CD14-positive monocyte (primary cell): ENCODE measurements at regions not wholly inside any gene's neighbourhood (a gene's known extent, or its start where the extent isn't known, plus 50 kb on each side); places are given as distances from the start of the nearest gene placed in this dataset.
A peak's percentile ranks its signal among the peaks of the same experiment; 100 is the strongest.

Source experiments
- DNase-seq, 3 donors: peaks; one replicate each; pipeline ENCODE4 v3.0.0-alpha.2; 2011 to 2022
- H2AFZ ChIP-seq: 2 replicates; pipeline ENCODE4 v1.6.0; 2012; ENCODE audit warnings: mild to moderate bottlenecking, low read depth, low read length, inconsistent platforms; ENCODE audit not compliant: insufficient read depth, poor library complexity, severe bottlenecking
- H3K27ac ChIP-seq, 2 donors: 1 replicate in 1 of 2; 2 replicates in 1 of 2; pipeline ENCODE4 v1.5.1; 2012 to 2013; ENCODE audit warnings: low read length in 2 of 2, control low read depth in 1 of 2, inconsistent platforms in 1 of 2, low read depth in 1 of 2, mild to moderate bottlenecking in 1 of 2
- H3K27me3 ChIP-seq, 2 donors: one replicate each; pipeline versions ENCODE4 v1.6.0 to v1.6.1; 2011 to 2013; ENCODE audit warnings: low read length in 2 of 2; ENCODE audit not compliant: control insufficient read depth in 2 of 2, insufficient read depth in 2 of 2
- H3K36me3 ChIP-seq, 2 donors: replicated peaks in 1 of 2; 1 replicate in 1 of 2; 2 replicates in 1 of 2; pipeline versions ENCODE4 v1.5.1 to v1.6.1; 2012 to 2013; ENCODE audit warnings: low read length in 2 of 2, control low read depth in 1 of 2, inconsistent platforms in 1 of 2, mild to moderate bottlenecking in 1 of 2; ENCODE audit not compliant: insufficient read depth in 2 of 2, control insufficient read depth in 1 of 2
- H3K4me1 ChIP-seq, 2 donors: 1 replicate in 1 of 2; 2 replicates in 1 of 2; pipeline versions ENCODE4 v1.5.1 to v1.6.1; 2012 to 2013; ENCODE audit warnings: low read length in 2 of 2, control low read depth in 1 of 2, inconsistent platforms in 1 of 2, mild to moderate bottlenecking in 1 of 2, moderate library complexity in 1 of 2; ENCODE audit not compliant: insufficient read depth in 2 of 2, control insufficient read depth in 1 of 2
- H3K4me2 ChIP-seq: replicated peaks from 2 replicates; pipeline ENCODE3; 2012; ENCODE audit warnings: low read length, moderate library complexity, mild to moderate bottlenecking; ENCODE audit not compliant: poor library complexity, severe bottlenecking; ENCODE audit errors: extremely low read depth
- H3K4me3 ChIP-seq, 3 experiments: fragments of 200-600 bp in 1 of 3; sonication (generic) in 1 of 3; replicated peaks in 1 of 3; 1 replicate in 2 of 3; 2 replicates in 1 of 3; pipeline ENCODE4 v1.5.1; 2011 to 2013; ENCODE audit warnings: low read length in 3 of 3, mild to moderate bottlenecking in 3 of 3, control low read depth in 2 of 3, low read depth in 2 of 3, inconsistent platforms in 1 of 3, moderate library complexity in 1 of 3
- H3K79me2 ChIP-seq: 2 replicates; pipeline ENCODE4 v1.6.0; 2012; ENCODE audit warnings: mild to moderate bottlenecking, control low read depth, inconsistent platforms, low read length, moderate library complexity; ENCODE audit not compliant: insufficient read depth
- H3K9ac ChIP-seq: 2 replicates; pipeline ENCODE4 v1.6.0; 2017; ENCODE audit warnings: low read length, mild to moderate bottlenecking; ENCODE audit not compliant: insufficient read depth, poor library complexity, severe bottlenecking
- H3K9me3 ChIP-seq, 2 donors: replicated peaks in 1 of 2; 1 replicate in 1 of 2; 2 replicates in 1 of 2; pipeline versions ENCODE4 v1.5.1 to v1.6.1; 2012 to 2013; ENCODE audit warnings: low read length in 2 of 2, control low read depth in 1 of 2; ENCODE audit not compliant: control insufficient read depth in 1 of 2, insufficient read depth in 1 of 2
- H4K20me1 ChIP-seq: 2 replicates; pipeline ENCODE4 v1.6.0; 2012; ENCODE audit warnings: mild to moderate bottlenecking, low read length, control low read depth, moderate library complexity; ENCODE audit not compliant: insufficient read depth
- H3K27ac Mint-ChIP-seq, 7 donors: one replicate each; pipeline ENCODE4 v1.8.0; 2020; ENCODE audit warnings: mild to moderate bottlenecking in 7 of 7, mixed read lengths in 7 of 7, moderate library complexity in 6 of 7, inconsistent platforms in 2 of 7
- H3K27me3 Mint-ChIP-seq, 3 donors: one replicate each; pipeline ENCODE4 v1.8.0; 2021 to 2022; ENCODE audit warnings: low read depth in 3 of 3, mild to moderate bottlenecking in 3 of 3, mixed read lengths in 3 of 3, moderate library complexity in 3 of 3, inconsistent platforms in 1 of 3
- H3K36me3 Mint-ChIP-seq, 2 donors: one replicate each; pipeline ENCODE4 v1.8.0; 2020; ENCODE audit warnings: mixed read lengths in 2 of 2, inconsistent platforms in 1 of 2, mild to moderate bottlenecking in 1 of 2
- H3K4me1 Mint-ChIP-seq: one replicate; pipeline ENCODE4 v1.8.0; 2020; ENCODE audit warnings: mild to moderate bottlenecking, mixed read lengths
- H3K4me3 Mint-ChIP-seq, 2 donors: one replicate each; pipeline ENCODE4 v1.8.0; 2020; ENCODE audit warnings: mild to moderate bottlenecking in 2 of 2, mixed read lengths in 2 of 2, moderate library complexity in 1 of 2
- H3K9me3 Mint-ChIP-seq, 7 donors: one replicate each; pipeline ENCODE4 v1.8.0; 2020 to 2022; ENCODE audit warnings: mixed read lengths in 7 of 7, mild to moderate bottlenecking in 6 of 7, moderate library complexity in 6 of 7, inconsistent platforms in 2 of 7
- WGBS: methylation state at CpG from one replicate; pipeline ENCODE4 v1.1.5; 2013; ENCODE audit warnings: missing lambda C conversion rate; ENCODE audit not compliant: insufficient coverage; 5-methylcytosine and 5-hydroxymethylcytosine counted together
- intact Hi-C, 2 donors: fragments of 100-400 bp; cut with micrococcal nuclease; formaldehyde crosslinking; loops; one replicate each; pipeline versions ENCODE4 v1.15.0 to v1.15.1; 2023
- TF ChIP-seq, protein P1 (sequence below): fragments of 200-600 bp; IDR thresholded peaks from one replicate; pipeline ENCODE4 v1.8.0; 2022; ENCODE audit warnings: antibody characterized with exemption, mild to moderate bottlenecking

- no peak overlapping the region for H3K9ac ChIP-seq
- intact Hi-C loops, result loop anchor here in 1 of 2 donors (10.0 kb wide), 1 partner anchor 194 kb away; no protein-coding TSS in a partner anchor
- 90% methylated on average over 4 of the region's 5 CpGs for WGBS
- TF ChIP-seq, protein P1, sequence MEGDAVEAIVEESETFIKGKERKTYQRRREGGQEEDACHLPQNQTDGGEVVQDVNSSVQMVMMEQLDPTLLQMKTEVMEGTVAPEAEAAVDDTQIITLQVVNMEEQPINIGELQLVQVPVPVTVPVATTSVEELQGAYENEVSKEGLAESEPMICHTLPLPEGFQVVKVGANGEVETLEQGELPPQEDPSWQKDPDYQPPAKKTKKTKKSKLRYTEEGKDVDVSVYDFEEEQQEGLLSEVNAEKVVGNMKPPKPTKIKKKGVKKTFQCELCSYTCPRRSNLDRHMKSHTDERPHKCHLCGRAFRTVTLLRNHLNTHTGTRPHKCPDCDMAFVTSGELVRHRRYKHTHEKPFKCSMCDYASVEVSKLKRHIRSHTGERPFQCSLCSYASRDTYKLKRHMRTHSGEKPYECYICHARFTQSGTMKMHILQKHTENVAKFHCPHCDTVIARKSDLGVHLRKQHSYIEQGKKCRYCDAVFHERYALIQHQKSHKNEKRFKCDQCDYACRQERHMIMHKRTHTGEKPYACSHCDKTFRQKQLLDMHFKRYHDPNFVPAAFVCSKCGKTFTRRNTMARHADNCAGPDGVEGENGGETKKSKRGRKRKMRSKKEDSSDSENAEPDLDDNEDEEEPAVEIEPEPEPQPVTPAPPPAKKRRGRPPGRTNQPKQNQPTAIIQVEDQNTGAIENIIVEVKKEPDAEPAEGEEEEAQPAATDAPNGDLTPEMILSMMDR, result no peak
- H4K20me1 ChIP-seq, result no peaks in the 10 kb centered on the region
- H3K27me3 Mint-ChIP-seq, result peaks cover 4 to 18% (median 7%) of the 10 kb centered on the region in 3 donors
- no peak overlapping the region for H2AFZ ChIP-seq
- H3K36me3 Mint-ChIP-seq, result no peaks in the 10 kb centered on the region
- H3K4me2 ChIP-seq, result no peak overlapping the region
- no peaks in the 10 kb centered on the region for H3K4me1 Mint-ChIP-seq
- no peaks in the 10 kb centered on the region for H3K4me1 ChIP-seq
- no peaks in the 10 kb centered on the region for H3K79me2 ChIP-seq
- no peak for DNase-seq
- H3K4me3 Mint-ChIP-seq, result no peak overlapping the region
- no peak overlapping the region for H3K4me3 ChIP-seq
- no peaks in the 10 kb centered on the region for H3K36me3 ChIP-seq
- H3K27me3 ChIP-seq, result no peaks in the 10 kb centered on the region
- H3K9me3 Mint-ChIP-seq, result peaks cover 1 to 7% (median 5%) of the 10 kb centered on the region in 7 donors
- peaks cover 0 to 3% of the 10 kb centered on the region in 2 donors for H3K9me3 ChIP-seq
- H3K27ac ChIP-seq, result no peak overlapping the region
- no peak overlapping the region for H3K27ac Mint-ChIP-seq
Observed at GRCh38 chr18:48470484-48471180, 61.4 kb upstream of the ZBTB7C start.

- H3K27me3 Mint-ChIP-seq, result peaks cover 4 to 14% (median 8%) of the 10 kb centered on the region in 3 donors
- no peaks in the 10 kb centered on the region for H3K36me3 ChIP-seq
- H3K4me1 Mint-ChIP-seq, result no peaks in the 10 kb centered on the region
- no peaks in the 10 kb centered on the region for H4K20me1 ChIP-seq
- H3K27ac Mint-ChIP-seq, result peak overlapping the region in 1 of 7 donors; percentile 36
- H3K9me3 ChIP-seq, result peaks cover 0 to 3% of the 10 kb centered on the region in 2 donors
- H3K27ac ChIP-seq, result no peak overlapping the region
- no peaks in the 10 kb centered on the region for H3K27me3 ChIP-seq
- H3K4me3 ChIP-seq, result no peak overlapping the region
- no peak overlapping the region for H3K4me3 Mint-ChIP-seq
- H3K9me3 Mint-ChIP-seq, result peaks cover 1 to 7% (median 5%) of the 10 kb centered on the region in 7 donors
- WGBS, result no CpG with 5 or more reads among the region's 2 CpGs
- H2AFZ ChIP-seq, result no peak overlapping the region
- TF ChIP-seq, protein P1, result no peak
- H3K4me1 ChIP-seq, result no peaks in the 10 kb centered on the region
- intact Hi-C loops, result no loop called here
- H3K36me3 Mint-ChIP-seq, result no peaks in the 10 kb centered on the region
- H3K79me2 ChIP-seq, result no peaks in the 10 kb centered on the region
- H3K4me2 ChIP-seq, result no peak overlapping the region
- no peak for DNase-seq
- H3K9ac ChIP-seq, result no peak overlapping the region
Observed at GRCh38 chr18:48468151-48468550, 59.0 kb upstream of the ZBTB7C start.
